Mesenchymal stem cell (in vitro differentiated cells and primary cell): ENCODE measurements at regions not wholly inside any gene's neighbourhood (a gene's known extent, or its start where the extent isn't known, plus 50 kb on each side); places are given as distances from the start of the nearest gene placed in this dataset.
A peak's percentile ranks its signal among the peaks of the same experiment; 100 is the strongest.

Experiments used
- DNase-seq: peaks from one replicate; pipeline ENCODE4 v3.0.0-alpha.2; 2013
- H2AFZ ChIP-seq: one replicate; pipeline ENCODE4 v1.6.1; 2013; ENCODE audit warnings: low read depth, mild to moderate bottlenecking, control low read depth, inconsistent platforms, low read length, moderate library complexity
- H2AK5ac ChIP-seq: 2 replicates; pipeline ENCODE4 v1.6.1; 2013; ENCODE audit warnings: low read length, moderate library complexity, mild to moderate bottlenecking, inconsistent platforms; ENCODE audit not compliant: severe bottlenecking
- H2BK120ac ChIP-seq: one replicate; pipeline ENCODE4 v1.6.1; 2013; ENCODE audit warnings: low read depth, mild to moderate bottlenecking, inconsistent platforms, low read length, moderate library complexity
- H2BK12ac ChIP-seq, 2 experiments: one replicate each; pipeline ENCODE4 v1.6.1; 2013; ENCODE audit warnings: inconsistent platforms in 2 of 2, low read length in 2 of 2, mild to moderate bottlenecking in 2 of 2, moderate library complexity in 2 of 2, control low read depth in 1 of 2
- H2BK15ac ChIP-seq: one replicate; pipeline ENCODE4 v1.6.1; 2013; ENCODE audit warnings: mild to moderate bottlenecking, low read depth, inconsistent platforms; ENCODE audit not compliant: poor library complexity, severe bottlenecking
- H2BK5ac ChIP-seq: 2 replicates; pipeline ENCODE4 v1.6.1; 2013; ENCODE audit warnings: low read depth, mild to moderate bottlenecking, low read length, control low read depth, inconsistent platforms; ENCODE audit not compliant: poor library complexity, severe bottlenecking
- H3K14ac ChIP-seq, 2 experiments: one replicate each; pipeline ENCODE4 v1.6.1; 2013; ENCODE audit warnings: inconsistent platforms in 2 of 2, low read length in 2 of 2, control low read depth in 1 of 2, mild to moderate bottlenecking in 1 of 2, moderate library complexity in 1 of 2
- H3K18ac ChIP-seq, 2 experiments: one replicate each; pipeline ENCODE4 v1.6.1; 2013; ENCODE audit warnings: inconsistent platforms in 2 of 2, low read length in 2 of 2, control low read depth in 1 of 2, low read depth in 1 of 2, mild to moderate bottlenecking in 1 of 2
- H3K23ac ChIP-seq, 2 experiments: one replicate each; pipeline ENCODE4 v1.6.1; 2013; ENCODE audit warnings: inconsistent platforms in 2 of 2, low read length in 2 of 2, mild to moderate bottlenecking in 2 of 2, moderate library complexity in 2 of 2, control low read depth in 1 of 2
- H3K27ac ChIP-seq: 2 replicates; pipeline ENCODE4 v1.5.1; 2013; ENCODE audit warnings: mild to moderate bottlenecking, moderate library complexity, low read length, control low read depth, inconsistent platforms; ENCODE audit not compliant: poor library complexity, severe bottlenecking
- H3K27me3 ChIP-seq, 2 experiments: 2 replicates each; pipeline versions ENCODE4 v1.6.1 to v1.7.0; 2013; ENCODE audit warnings: low read length in 2 of 2, mild to moderate bottlenecking in 2 of 2, moderate library complexity in 2 of 2, control low read depth in 1 of 2, inconsistent platforms in 1 of 2; ENCODE audit not compliant: control insufficient read depth in 1 of 2, insufficient read depth in 1 of 2
- H3K36me3 ChIP-seq, 2 experiments: 2 replicates each; pipeline versions ENCODE4 v1.6.1 to v1.7.0; 2013; ENCODE audit warnings: low read length in 2 of 2, control low read depth in 1 of 2, inconsistent platforms in 1 of 2, low read depth in 1 of 2, mild to moderate bottlenecking in 1 of 2; ENCODE audit not compliant: insufficient read depth in 2 of 2, control insufficient read depth in 1 of 2
- H3K4ac ChIP-seq, 2 experiments: one replicate each; pipeline ENCODE4 v1.6.1; 2013; ENCODE audit warnings: inconsistent platforms in 2 of 2, low read length in 2 of 2, mild to moderate bottlenecking in 2 of 2, moderate library complexity in 2 of 2, control low read depth in 1 of 2, low read depth in 1 of 2
- H3K4me1 ChIP-seq: 2 replicates; pipeline ENCODE4 v1.6.1; 2013; ENCODE audit warnings: low read depth, low read length, control low read depth; ENCODE audit not compliant: control insufficient read depth, insufficient read depth
- H3K4me2 ChIP-seq: 2 replicates; pipeline ENCODE4 v1.6.1; 2013; ENCODE audit warnings: low read length, mild to moderate bottlenecking, inconsistent platforms; ENCODE audit not compliant: poor library complexity, severe bottlenecking
- H3K4me3 ChIP-seq, 2 experiments: 2 replicates each; pipeline versions ENCODE4 v1.5.1 to v1.7.0; 2013; ENCODE audit warnings: low read length in 2 of 2, mild to moderate bottlenecking in 2 of 2, control low read depth in 1 of 2, low read depth in 1 of 2; ENCODE audit not compliant: insufficient read depth in 1 of 2
- H3K79me1 ChIP-seq: replicated peaks from 2 replicates; pipeline ENCODE4 v1.6.1; 2013; ENCODE audit warnings: mild to moderate bottlenecking, control low read depth, low read length, inconsistent platforms; ENCODE audit not compliant: poor library complexity, severe bottlenecking
- H3K9ac ChIP-seq: 2 replicates; pipeline ENCODE4 v1.7.0; 2013; ENCODE audit warnings: mild to moderate bottlenecking, low read length, moderate library complexity
- H3K9me3 ChIP-seq: 2 replicates; pipeline ENCODE4 v1.7.0; 2013; ENCODE audit warnings: mild to moderate bottlenecking, low read length; ENCODE audit not compliant: control insufficient read depth
- H4K8ac ChIP-seq: one replicate; pipeline ENCODE4 v1.6.1; 2013; ENCODE audit warnings: inconsistent platforms, mild to moderate bottlenecking, low read length, moderate library complexity
- H4K91ac ChIP-seq: one replicate; pipeline ENCODE4 v1.6.1; 2013; ENCODE audit warnings: mild to moderate bottlenecking, low read length, inconsistent platforms
- WGBS: methylation state at CpG from one replicate; pipeline ENCODE4 v1.1.7; 2013; ENCODE audit warnings: mixed read lengths; 5-methylcytosine and 5-hydroxymethylcytosine counted together

DNA sequence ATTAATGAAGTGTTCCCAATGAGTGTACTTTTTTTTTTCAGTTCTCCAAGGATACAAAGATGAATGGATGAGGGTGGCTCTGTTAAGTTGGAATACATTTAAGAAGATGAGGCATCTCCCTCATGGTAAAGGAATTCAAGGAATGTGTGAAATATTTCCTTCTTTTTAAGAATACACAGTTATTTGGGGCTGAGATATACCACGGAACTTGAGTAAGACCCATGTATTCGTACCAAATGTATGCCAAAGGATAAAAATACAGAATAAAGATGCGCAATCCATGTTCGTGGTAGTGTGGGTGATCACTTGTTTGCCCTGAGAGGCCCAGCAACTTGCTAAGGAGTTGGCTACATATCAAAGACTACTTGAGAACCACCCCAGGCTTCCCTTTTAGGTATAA, 164.2 kb upstream of the TCF21 start:
- Histone ChIP-seq H4K8ac (no peak overlapping the region), H2BK15ac (no peak overlapping the region), H3K14ac (no peak overlapping the region), H3K27me3 (no peaks in the 10 kb centered on the region), H2BK120ac (no peak overlapping the region), H3K4me1 (no peaks in the 10 kb centered on the region), H3K9me3 (peaks cover 19% of the 10 kb centered on the region), H3K27ac (peak overlapping the region; percentile 67), H2AK5ac (no peak overlapping the region), H2BK12ac (no peak overlapping the region), H3K79me1 (no peaks in the 10 kb centered on the region), H3K23ac (no peak overlapping the region), H3K36me3 (no peaks in the 10 kb centered on the region), H3K4me3 (no peak overlapping the region), H2AFZ (no peak overlapping the region), H3K9ac (no peak overlapping the region), H4K91ac (no peak overlapping the region), H2BK5ac (peak overlapping the region; percentile 19), H3K4me2 (no peak overlapping the region), H3K4ac (no peak overlapping the region), H3K18ac (no peak overlapping the region)
- no peak for DNase-seq
- WGBS, result 64% methylated on average over 2 of the region's 4 CpGs

DNA sequence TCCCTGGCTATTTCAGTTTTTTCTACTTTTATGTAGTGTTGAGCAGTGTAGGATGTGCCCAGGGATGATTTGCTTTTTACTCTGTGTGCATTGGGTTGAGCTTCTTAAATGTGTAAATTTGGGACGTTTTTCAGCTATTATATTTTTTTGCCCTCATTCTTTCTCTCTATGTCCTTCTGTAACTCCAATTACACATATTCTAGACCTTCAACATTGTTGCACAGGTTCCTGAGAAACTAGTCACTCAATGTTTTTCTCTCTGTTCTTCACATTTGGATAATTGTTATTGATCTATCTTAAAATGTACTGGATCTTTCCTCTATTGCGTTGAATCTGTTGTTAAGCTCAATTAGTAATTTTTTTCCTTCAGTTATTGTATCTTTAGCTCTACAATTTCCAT, 162.7 kb upstream of the TCF21 start:
- no peak overlapping the region for H3K4me2 ChIP-seq
- H3K9me3 ChIP-seq, result peaks cover 19% of the 10 kb centered on the region
- no peak overlapping the region for H2AFZ ChIP-seq
- no peaks in the 10 kb centered on the region for H3K4me1 ChIP-seq
- H3K27me3 ChIP-seq, result no peaks in the 10 kb centered on the region
- H2BK120ac ChIP-seq, result no peak overlapping the region
- H3K9ac ChIP-seq, result no peak overlapping the region
- H3K14ac ChIP-seq, result no peak overlapping the region
- H4K91ac ChIP-seq, result no peak overlapping the region
- no peak overlapping the region for H3K4ac ChIP-seq
- H2AK5ac ChIP-seq, result no peak overlapping the region
- DNase-seq, result no peak
- H3K36me3 ChIP-seq, result no peaks in the 10 kb centered on the region
- no peak overlapping the region for H3K4me3 ChIP-seq
- H3K79me1 ChIP-seq, result no peaks in the 10 kb centered on the region
- no peak overlapping the region for H3K18ac ChIP-seq
- no CpG with 5 or more reads among the region's 2 CpGs for WGBS
- no peak overlapping the region for H3K23ac ChIP-seq
- no peak overlapping the region for H4K8ac ChIP-seq
- no peak overlapping the region for H2BK15ac ChIP-seq
- no peak overlapping the region for H2BK12ac ChIP-seq
- no peak overlapping the region for H2BK5ac ChIP-seq
- no peak overlapping the region for H3K27ac ChIP-seq

DNA sequence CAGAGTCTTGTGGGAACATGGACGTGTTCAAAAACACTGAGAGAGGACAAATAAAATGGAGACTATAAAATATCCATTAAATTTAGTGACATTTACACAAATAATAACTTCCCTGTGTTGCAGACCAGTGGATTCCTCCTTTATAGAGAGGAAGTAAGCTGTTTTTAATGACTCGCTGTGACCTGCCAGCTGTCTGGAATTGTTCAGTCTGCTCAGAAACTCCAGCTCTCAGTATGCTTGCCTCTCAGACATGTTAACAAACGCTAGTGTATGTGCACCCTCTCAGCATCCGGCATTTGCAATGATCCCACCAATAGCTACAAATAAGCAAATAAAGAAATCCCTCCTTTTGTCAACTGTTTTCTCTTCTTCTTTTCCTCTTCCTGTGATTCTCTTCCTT, 158.0 kb upstream of the TCF21 start:
- no peak overlapping the region for H3K27ac ChIP-seq
- no peak overlapping the region for H2AK5ac ChIP-seq
- H2BK120ac ChIP-seq, result no peak overlapping the region
- H2BK5ac ChIP-seq, result no peak overlapping the region
- peaks cover 23% of the 10 kb centered on the region for H3K9me3 ChIP-seq
- H3K18ac ChIP-seq, result peak overlapping the region in 1 of 2 experiments; percentile 37
- DNase-seq, result peak; percentile 19
- H3K4ac ChIP-seq, result no peak overlapping the region
- no peak overlapping the region for H3K9ac ChIP-seq
- H2BK12ac ChIP-seq, result no peak overlapping the region
- no peaks in the 10 kb centered on the region for H3K27me3 ChIP-seq
- no peak overlapping the region for H3K4me2 ChIP-seq
- 39% methylated on average over 3 of the region's 4 CpGs for WGBS
- H3K79me1 ChIP-seq, result no peaks in the 10 kb centered on the region
- H2BK15ac ChIP-seq, result no peak overlapping the region
- no peaks in the 10 kb centered on the region for H3K36me3 ChIP-seq
- H3K23ac ChIP-seq, result no peak overlapping the region
- H3K4me3 ChIP-seq, result no peak overlapping the region
- H2AFZ ChIP-seq, result no peak overlapping the region
- H3K14ac ChIP-seq, result no peak overlapping the region
- no peak overlapping the region for H4K91ac ChIP-seq
- H3K4me1 ChIP-seq, result no peaks in the 10 kb centered on the region
- H4K8ac ChIP-seq, result no peak overlapping the region

DNA sequence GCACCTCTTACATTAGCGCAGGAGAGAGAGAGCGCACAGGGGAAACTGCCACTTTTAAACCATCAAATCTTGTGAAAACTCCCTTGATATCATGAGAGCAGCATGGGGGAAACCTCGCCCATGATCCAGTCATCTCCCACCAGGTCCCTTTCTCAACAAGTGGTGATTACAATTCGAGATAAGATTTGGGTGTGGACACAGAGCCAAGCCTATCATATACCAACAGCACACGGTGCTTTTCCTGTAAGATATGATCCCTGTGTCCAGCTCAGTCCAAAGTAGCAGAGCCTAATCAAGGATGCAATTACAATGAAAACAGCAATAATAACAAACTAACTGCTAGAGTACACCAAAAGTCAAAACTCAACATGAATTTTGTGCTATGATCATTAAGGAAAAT, 148.7 kb upstream of the TCF21 start:
- Histone ChIP-seq H3K4ac (no peak overlapping the region), H2AFZ (no peak overlapping the region), H3K27ac (no peak overlapping the region), H2AK5ac (no peak overlapping the region), H3K9ac (no peak overlapping the region), H3K23ac (no peak overlapping the region), H3K9me3 (no peaks in the 10 kb centered on the region), H3K4me3 (no peak overlapping the region), H2BK120ac (no peak overlapping the region), H3K14ac (no peak overlapping the region), H2BK12ac (peak overlapping the region in 1 of 2 experiments; percentile 57), H3K18ac (no peak overlapping the region), H2BK5ac (no peak overlapping the region), H2BK15ac (no peak overlapping the region), H3K36me3 (no peaks in the 10 kb centered on the region), H3K4me2 (no peak overlapping the region), H3K4me1 (peaks cover 4% of the 10 kb centered on the region), H4K8ac (no peak overlapping the region), H3K79me1 (no peaks in the 10 kb centered on the region), H4K91ac (no peak overlapping the region), H3K27me3 (no peaks in the 10 kb centered on the region)
- 96% methylated on average over 5 of the region's 5 CpGs for WGBS
- no peak for DNase-seq
